HT1080 (cell line): ENCODE measurements at regions not wholly inside any gene's neighbourhood (a gene's known extent, or its start where the extent isn't known, plus 50 kb on each side); places are given as distances from the start of the nearest gene placed in this dataset.

Experiments
- DNase-seq: peaks from one replicate; pipeline ENCODE4 v3.0.0-alpha.2; 2015; ENCODE audit warnings: low read depth

GRCh38 chr1:2865571-2866421 is 64.3 kb upstream of the TTC34 start:
- no peak for DNase-seq

- DNase-seq, result no peak
These were observed 65.1 kb upstream of the TTC34 start for GRCh38 chr1:2866422-2867086.

GRCh38 chr1:2867087-2867425 is 65.6 kb upstream of the TTC34 start:
- no peak for DNase-seq

GRCh38 chr1:2867861-2868260 is 66.4 kb upstream of the TTC34 start:
- DNase-seq, result no peak

GRCh38 chr1:2868571-2869195 is 67.2 kb upstream of the TTC34 start:
- DNase-seq, result no peak

GRCh38 chr1:2871246-2871815 is 69.8 kb upstream of the TTC34 start:
- no peak for DNase-seq

- no peak for DNase-seq
These were observed 72.7 kb upstream of the TTC34 start for GRCh38 chr1:2874207-2874606.

GRCh38 chr1:2874607-2875480 is 73.4 kb upstream of the TTC34 start:
- DNase-seq, result no peak

GRCh38 chr1:2875707-2876561 is 74.4 kb upstream of the TTC34 start:
- DNase-seq, result no peak

GRCh38 chr1:2876846-2877245 is 75.4 kb upstream of the TTC34 start:
- no peak for DNase-seq

GRCh38 chr1:2877391-2877790 is 75.9 kb upstream of the TTC34 start:
- DNase-seq, result no peak

GRCh38 chr1:2878591-2878990 is 77.1 kb upstream of the TTC34 start:
- DNase-seq, result no peak

- no peak for DNase-seq
These were observed 77.5 kb upstream of the TTC34 start for GRCh38 chr1:2879026-2879425.

GRCh38 chr1:2879591-2879990 is 78.1 kb upstream of the TTC34 start:
- DNase-seq, result no peak

GRCh38 chr1:2880086-2880485 is 78.6 kb upstream of the TTC34 start:
- no peak for DNase-seq

GRCh38 chr1:2880812-2881295 is 79.4 kb upstream of the TTC34 start:
- DNase-seq, result no peak

GRCh38 chr1:2881556-2881955 is 80.1 kb upstream of the TTC34 start:
- DNase-seq, result no peak

GRCh38 chr1:2882966-2883696 is 81.6 kb upstream of the TTC34 start:
- no peak for DNase-seq

GRCh38 chr1:2885001-2885400 is 83.5 kb upstream of the TTC34 start:
- no peak for DNase-seq
